A549 (cell line): ENCODE measurements at regions not wholly inside any gene's neighbourhood (a gene's known extent, or its start where the extent isn't known, plus 50 kb on each side); places are given as distances from the start of the nearest gene placed in this dataset.

Experiments
- ATAC-seq, 2 experiments: fragments of 200-7000 bp in 1 of 2; fragments of >200 bp in 1 of 2; cut with Nextera tagmentation in 1 of 2; cut with Tn5 transposase in 1 of 2; 3 replicates each; pipeline versions ENCODE4 v1.8.0 to v1.9.1; 2018 to 2020; ENCODE audit warnings: mild to moderate bottlenecking in 1 of 2, moderate library complexity in 1 of 2
- CTCF ChIA-PET: fragments of 300-600 bp; sonication (Branson Sonifier 250); formaldehyde crosslinking; extraction: SDS; loops from one replicate; lab custom pipeline; 2021; ENCODE audit warnings: antibody characterized with exemption, inconsistent platforms; lab: Yijun Ruan, JAX
- POLR2A ChIA-PET: fragments of 350-600 bp; formaldehyde crosslinking; extraction: SDS; loops from one replicate; lab custom pipeline; 2021; ENCODE audit warnings: antibody characterized with exemption, inconsistent platforms; lab: Yijun Ruan, JAX
- DNase-seq, 2 experiments: peaks; one replicate each; pipeline versions ENCODE4 v3.0.0 to v3.0.0-alpha.2; 2011 to 2016; ENCODE audit warnings: low read depth in 1 of 2, low spot score in 1 of 2
- FAIRE-seq: peaks from 2 replicates; lab custom pipeline; 2011; peaks lifted over from hg19 to GRCh38; lab: Jason Lieb, UNC
- H3K27ac ChIP-seq, 2 experiments: fragments of >200 bp; sonication (Bioruptor Twin); formaldehyde crosslinking; 3 replicates each; pipeline ENCODE4 v1.5.1; 2016 to 2017
- H3K4me1 ChIP-seq: fragments of >200 bp; sonication (Bioruptor Twin); formaldehyde crosslinking; 3 replicates; pipeline ENCODE4 v1.6.1; 2016
- H3K4me2 ChIP-seq: fragments of >200 bp; sonication (Bioruptor Twin); formaldehyde crosslinking; 3 replicates; pipeline ENCODE4 v1.6.1; 2016
- H3K4me3 ChIP-seq: fragments of >200 bp; sonication (Bioruptor Twin); formaldehyde crosslinking; 3 replicates; pipeline ENCODE4 v1.5.1; 2016
- H3K9me3 ChIP-seq: fragments of >200 bp; sonication (Bioruptor Twin); formaldehyde crosslinking; 3 replicates; pipeline ENCODE4 v1.6.1; 2016
- BHLHE40 ChIP-seq: IDR thresholded peaks from 2 replicates; pipeline ENCODE4 v1.6.1; 2012; ENCODE audit warnings: low read depth, low read length, inconsistent platforms
- CBX2 ChIP-seq: fragments of 200-600 bp; sonication (generic); IDR thresholded peaks from 2 replicates; pipeline ENCODE4 v1.6.1; 2016; ENCODE audit warnings: low read depth, mild to moderate bottlenecking, borderline replicate concordance
- CBX8 ChIP-seq: fragments of 200-600 bp; sonication (generic); IDR thresholded peaks from 2 replicates; pipeline ENCODE4 v1.6.1; 2016
- CEBPB ChIP-seq, 2 experiments: fragments of >200 bp in 1 of 2; sonication (Bioruptor Twin) in 1 of 2; formaldehyde crosslinking in 1 of 2; IDR thresholded peaks; 2 replicates each; pipeline ENCODE4 v1.6.1; 2012 to 2016
- CHD2 ChIP-seq: fragments of 150-350 bp; IDR thresholded peaks from 2 replicates; pipeline ENCODE4 v1.6.1; 2014; ENCODE audit warnings: low read length; ENCODE audit not compliant: partially characterized antibody
- EHMT2 ChIP-seq: fragments of 200-600 bp; sonication (generic); IDR thresholded peaks from 2 replicates; pipeline ENCODE4 v1.6.1; 2016; ENCODE audit warnings: antibody characterized with exemption, low read depth, mild to moderate bottlenecking, moderate library complexity
- EP300 ChIP-seq, 2 experiments: fragments of >200 bp; sonication (Bioruptor Twin); formaldehyde crosslinking; IDR thresholded peaks; 2 replicates in 1 of 2; 3 replicates in 1 of 2; pipeline ENCODE4 v1.6.1; 2016 to 2017
- FOSB ChIP-seq: fragments of 250-450 bp; sonication (Bioruptor Pico); IDR thresholded peaks from 2 replicates; pipeline ENCODE4 v1.5.0; 2020; ENCODE audit warnings: mild to moderate bottlenecking, moderate library complexity
- FOSL2 ChIP-seq, 2 experiments: fragments of 450-650 bp in 1 of 2; fragments of >200 bp in 1 of 2; sonication (Bioruptor Twin) in 1 of 2; formaldehyde crosslinking; IDR thresholded peaks; 2 replicates each; pipeline versions ENCODE4 v1.5.0 to v1.6.1; 2016 to 2020; ENCODE audit warnings: mild to moderate bottlenecking in 1 of 2, moderate library complexity in 1 of 2
- GATA3 ChIP-seq: IDR thresholded peaks from 2 replicates; pipeline ENCODE4 v1.6.1; 2012; ENCODE audit warnings: borderline replicate concordance
- HEYL ChIP-seq: fragments of 250-450 bp; sonication (Bioruptor Pico); IDR thresholded peaks from 2 replicates; pipeline ENCODE4 v1.8.0; 2021; ENCODE audit warnings: mild to moderate bottlenecking, moderate library complexity
- JUN ChIP-seq, 2 experiments: fragments of >200 bp; sonication (Bioruptor Twin); formaldehyde crosslinking; IDR thresholded peaks; 2 replicates in 1 of 2; 3 replicates in 1 of 2; pipeline ENCODE4 v1.6.1; 2016 to 2017
- JUNB ChIP-seq: fragments of >200 bp; sonication (Bioruptor Twin); formaldehyde crosslinking; IDR thresholded peaks from 2 replicates; pipeline ENCODE4 v1.6.1; 2016
- MAZ ChIP-seq: fragments of 150-350 bp; IDR thresholded peaks from 2 replicates; pipeline ENCODE4 v1.6.1; 2014; ENCODE audit warnings: antibody characterized with exemption, low read depth, low read length, borderline replicate concordance
- NFE2L2 ChIP-seq: fragments of 150-350 bp; conservative IDR thresholded peaks from 2 replicates; pipeline ENCODE4 v1.6.1; 2014; ENCODE audit warnings: low read length
- PHF8 ChIP-seq: fragments of 200-600 bp; sonication (generic); IDR thresholded peaks from 2 replicates; pipeline ENCODE4 v1.6.1; 2016; ENCODE audit warnings: low read depth, mild to moderate bottlenecking, antibody characterized with exemption, moderate library complexity, borderline replicate concordance
- POLR2AphosphoS2 ChIP-seq: conservative IDR thresholded peaks from 2 replicates; pipeline ENCODE4 v1.6.1; 2012; ENCODE audit warnings: low read length, improper control_type of control experiment, inconsistent platforms
- RARB ChIP-seq: fragments of 250-450 bp; sonication (Bioruptor Pico); IDR thresholded peaks from 2 replicates; pipeline ENCODE4 v1.8.0; 2021; ENCODE audit warnings: mild to moderate bottlenecking, moderate library complexity
- RCOR1 ChIP-seq: fragments of 150-350 bp; IDR thresholded peaks from 2 replicates; pipeline ENCODE4 v1.6.1; 2014; ENCODE audit warnings: antibody characterized with exemption, low read length, low read depth
- RNF2 ChIP-seq: fragments of 200-600 bp; sonication (generic); IDR thresholded peaks from 2 replicates; pipeline ENCODE4 v1.6.1; 2016; ENCODE audit warnings: low read depth, mild to moderate bottlenecking, antibody characterized with exemption, moderate library complexity, borderline replicate concordance
- TFCP2L1 ChIP-seq: fragments of 250-450 bp; sonication (Bioruptor Pico); IDR thresholded peaks from 2 replicates; pipeline ENCODE4 v1.5.0; 2021; ENCODE audit warnings: mild to moderate bottlenecking
- TP53 ChIP-seq: fragments of 250-450 bp; sonication (Bioruptor Pico); IDR thresholded peaks from 2 replicates; pipeline ENCODE4 v1.5.0; 2021; ENCODE audit warnings: mild to moderate bottlenecking, moderate library complexity
- ZC3H11A ChIP-seq: fragments of 450-650 bp; IDR thresholded peaks from 2 replicates; pipeline ENCODE4 v1.6.1; 2014; ENCODE audit warnings: antibody characterized with exemption, mild to moderate bottlenecking
- ZNF302 ChIP-seq: fragments of 250-450 bp; sonication (Bioruptor Pico); IDR thresholded peaks from 2 replicates; pipeline ENCODE4 v1.9.0; 2021; ENCODE audit warnings: inconsistent platforms, mild to moderate bottlenecking, moderate library complexity
- WGBS: methylation state at CpG from one replicate; pipeline ENCODE4 v1.1.6; 2017; ENCODE audit errors: missing lambda C conversion rate; 5-methylcytosine and 5-hydroxymethylcytosine counted together
- TF ChIP-seq, protein P1 (sequence below): IDR thresholded peaks from 2 replicates; pipeline ENCODE4 v1.6.1; 2012; ENCODE audit warnings: low read depth, borderline replicate concordance
- TF ChIP-seq, protein P2 (sequence below): fragments of 250-450 bp; sonication (Bioruptor Pico); IDR thresholded peaks from 2 replicates; pipeline ENCODE4 v1.5.0; 2021; ENCODE audit warnings: mild to moderate bottlenecking, moderate library complexity, borderline replicate concordance
- TF ChIP-seq, protein P3 (sequence below): fragments of >200 bp; sonication (Bioruptor Twin); formaldehyde crosslinking; IDR thresholded peaks from 2 replicates; pipeline ENCODE4 v1.6.1; 2016
- TF ChIP-seq, protein P4 (sequence below): fragments of 250-450 bp; sonication (Bioruptor Pico); IDR thresholded peaks from 2 replicates; pipeline ENCODE4 v1.5.0; 2020; ENCODE audit warnings: low read depth, mild to moderate bottlenecking, moderate library complexity
- TF ChIP-seq, protein P5 (sequence below): fragments of >200 bp; sonication (Bioruptor Twin); formaldehyde crosslinking; IDR thresholded peaks from 3 replicates; pipeline ENCODE4 v1.5.1; 2016

DNA sequence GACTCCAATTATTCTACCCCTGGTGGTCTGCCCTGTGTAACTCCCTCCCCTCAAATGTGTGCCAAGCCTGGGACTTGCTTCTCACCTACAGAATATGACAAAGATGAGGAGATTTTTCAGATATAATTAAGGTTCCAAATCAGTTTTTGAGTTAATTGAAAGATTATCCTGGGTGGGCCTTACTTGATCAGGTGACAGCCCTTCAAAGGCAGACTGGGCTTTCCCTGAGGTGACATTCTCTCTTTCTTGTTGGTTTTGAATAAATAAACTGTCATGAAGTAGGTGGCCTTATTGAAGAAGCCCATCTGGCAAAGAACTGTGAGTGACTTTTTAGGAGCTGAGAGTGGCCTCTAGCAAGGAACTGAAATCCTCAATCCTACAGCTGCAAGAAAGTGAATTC is 106.0 kb downstream of the BRMS1L start:
- TF ChIP-seq FOSB = no peak
- TF ChIP-seq CHD2 = no peak
- no peak for TF ChIP-seq HEYL (CRISPR knock-in tag)
- TF ChIP-seq, protein P1, sequence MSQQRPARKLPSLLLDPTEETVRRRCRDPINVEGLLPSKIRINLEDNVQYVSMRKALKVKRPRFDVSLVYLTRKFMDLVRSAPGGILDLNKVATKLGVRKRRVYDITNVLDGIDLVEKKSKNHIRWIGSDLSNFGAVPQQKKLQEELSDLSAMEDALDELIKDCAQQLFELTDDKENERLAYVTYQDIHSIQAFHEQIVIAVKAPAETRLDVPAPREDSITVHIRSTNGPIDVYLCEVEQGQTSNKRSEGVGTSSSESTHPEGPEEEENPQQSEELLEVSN = no peak
- TF ChIP-seq, protein P2, sequence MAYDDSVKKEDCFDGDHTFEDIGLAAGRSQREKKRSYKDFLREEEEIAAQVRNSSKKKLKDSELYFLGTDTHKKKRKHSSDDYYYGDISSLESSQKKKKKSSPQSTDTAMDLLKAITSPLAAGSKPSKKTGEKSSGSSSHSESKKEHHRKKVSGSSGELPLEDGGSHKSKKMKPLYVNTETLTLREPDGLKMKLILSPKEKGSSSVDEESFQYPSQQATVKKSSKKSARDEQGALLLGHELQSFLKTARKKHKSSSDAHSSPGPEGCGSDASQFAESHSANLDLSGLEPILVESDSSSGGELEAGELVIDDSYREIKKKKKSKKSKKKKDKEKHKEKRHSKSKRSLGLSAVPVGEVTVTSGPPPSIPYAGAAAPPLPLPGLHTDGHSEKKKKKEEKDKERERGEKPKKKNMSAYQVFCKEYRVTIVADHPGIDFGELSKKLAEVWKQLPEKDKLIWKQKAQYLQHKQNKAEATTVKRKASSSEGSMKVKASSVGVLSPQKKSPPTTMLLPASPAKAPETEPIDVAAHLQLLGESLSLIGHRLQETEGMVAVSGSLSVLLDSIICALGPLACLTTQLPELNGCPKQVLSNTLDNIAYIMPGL (CRISPR knock-in tag) = no peak
- TF ChIP-seq JUNB = no peak
- no peak for TF ChIP-seq JUN (IDR thresholded peaks at IDR 0.05)
- CTCF ChIA-PET = no interaction called here
- no peak overlapping the region for H3K4me2 ChIP-seq
- POLR2A ChIA-PET = no interaction called here
- DNase-seq (no peak), ATAC-seq (no peak), FAIRE-seq (no peak)
- no peak overlapping the region for H3K4me3 ChIP-seq
- H3K4me1 ChIP-seq = no peaks in the 10 kb centered on the region
- no peaks in the 10 kb centered on the region for H3K9me3 ChIP-seq
- no peak overlapping the region for H3K27ac ChIP-seq

DNA sequence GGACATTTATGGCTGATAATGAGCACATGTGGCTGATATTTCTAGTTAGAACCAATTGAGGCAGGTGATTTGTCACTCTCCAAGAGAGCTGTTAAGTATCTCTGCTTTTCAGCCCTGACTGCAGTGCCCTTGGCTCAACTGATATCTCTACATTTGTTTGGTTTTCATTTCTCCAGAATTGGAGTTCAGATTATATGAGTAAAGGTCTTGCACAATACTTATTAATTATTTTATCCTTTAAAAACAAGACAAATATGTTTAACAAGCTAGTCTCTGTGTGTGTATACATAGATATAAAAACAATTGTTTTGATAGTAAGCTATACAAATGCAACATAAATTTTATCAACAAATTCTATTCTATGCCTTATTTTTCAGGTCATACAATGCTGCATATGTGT is 105.2 kb downstream of the BRMS1L start:
- ATAC-seq (no peak), FAIRE-seq (no peak), DNase-seq (no peak)
- H3K4me3 ChIP-seq = no peak overlapping the region
- no peak for TF ChIP-seq TP53
- no peak for TF ChIP-seq TFCP2L1 (CRISPR knock-in tag)
- TF ChIP-seq, protein P3, sequence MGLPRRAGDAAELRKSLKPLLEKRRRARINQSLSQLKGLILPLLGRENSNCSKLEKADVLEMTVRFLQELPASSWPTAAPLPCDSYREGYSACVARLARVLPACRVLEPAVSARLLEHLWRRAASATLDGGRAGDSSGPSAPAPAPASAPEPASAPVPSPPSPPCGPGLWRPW = no peak
- no peak for TF ChIP-seq NFE2L2
- TF ChIP-seq CBX2 = no peak
- no peak for TF ChIP-seq BHLHE40
- TF ChIP-seq EP300 (IDR thresholded peaks at IDR 0.05) = no peak
- TF ChIP-seq POLR2AphosphoS2 = no peak
- TF ChIP-seq ZNF302 (CRISPR knock-in tag) = no peak
- TF ChIP-seq JUNB = no peak
- TF ChIP-seq GATA3 = no peak
- TF ChIP-seq EHMT2 = no peak
- no peak for TF ChIP-seq RCOR1
- TF ChIP-seq FOSL2 (IDR thresholded peaks at IDR 0.05) = no peak
- TF ChIP-seq FOSL2 (CRISPR knock-in tag; IDR thresholded peaks at IDR 0.05) = no peak
- TF ChIP-seq MAZ = no peak
- TF ChIP-seq RARB = no peak
- TF ChIP-seq, protein P4, sequence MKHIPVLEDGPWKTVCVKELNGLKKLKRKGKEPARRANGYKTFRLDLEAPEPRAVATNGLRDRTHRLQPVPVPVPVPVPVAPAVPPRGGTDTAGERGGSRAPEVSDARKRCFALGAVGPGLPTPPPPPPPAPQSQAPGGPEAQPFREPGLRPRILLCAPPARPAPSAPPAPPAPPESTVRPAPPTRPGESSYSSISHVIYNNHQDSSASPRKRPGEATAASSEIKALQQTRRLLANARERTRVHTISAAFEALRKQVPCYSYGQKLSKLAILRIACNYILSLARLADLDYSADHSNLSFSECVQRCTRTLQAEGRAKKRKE (CRISPR knock-in tag) = no peak
- no peak for TF ChIP-seq CBX8
- CTCF ChIA-PET = interaction anchor here (0.5 to 1.0 kb wide), 4 partner anchors 23 to 181 kb away, joined by 3 to 4 read pairs (median 4); no protein-coding TSS in a partner anchor
- H3K4me1 ChIP-seq = no peaks in the 10 kb centered on the region
- no peak overlapping the region for H3K27ac ChIP-seq
- H3K9me3 ChIP-seq = no peaks in the 10 kb centered on the region
- no peak overlapping the region for H3K4me2 ChIP-seq
- POLR2A ChIA-PET = no interaction called here

DNA sequence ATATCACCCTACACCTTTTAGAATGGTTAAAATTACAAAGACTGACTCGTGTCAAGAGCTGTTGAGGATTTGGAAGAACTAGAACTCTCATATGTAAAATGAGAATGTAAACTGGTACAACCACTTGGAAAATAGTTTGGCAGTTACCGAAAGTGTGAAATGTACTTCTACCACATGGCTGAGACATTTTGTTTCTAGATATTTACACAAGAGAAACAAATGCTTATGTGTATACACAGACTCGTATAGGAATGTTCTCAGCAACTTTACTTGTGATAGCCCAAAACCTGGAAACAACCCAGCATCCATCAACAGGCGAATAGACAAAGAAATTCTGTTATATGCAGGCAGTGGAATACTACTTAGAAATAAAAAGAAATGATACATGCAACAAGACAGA is 103.0 kb downstream of the BRMS1L start:
- ChIA-PET POLR2A (no interaction called here), CTCF (no interaction called here)
- no peak overlapping the region for H3K4me2 ChIP-seq
- DNase-seq (no peak), FAIRE-seq (no peak), ATAC-seq (no peak)
- TF ChIP-seq RNF2 (no peak), PHF8 (no peak), FOSB (no peak), ZC3H11A (no peak), CEBPB (IDR thresholded peaks at IDR 0.05) (no peak)
- TF ChIP-seq, protein P5, sequence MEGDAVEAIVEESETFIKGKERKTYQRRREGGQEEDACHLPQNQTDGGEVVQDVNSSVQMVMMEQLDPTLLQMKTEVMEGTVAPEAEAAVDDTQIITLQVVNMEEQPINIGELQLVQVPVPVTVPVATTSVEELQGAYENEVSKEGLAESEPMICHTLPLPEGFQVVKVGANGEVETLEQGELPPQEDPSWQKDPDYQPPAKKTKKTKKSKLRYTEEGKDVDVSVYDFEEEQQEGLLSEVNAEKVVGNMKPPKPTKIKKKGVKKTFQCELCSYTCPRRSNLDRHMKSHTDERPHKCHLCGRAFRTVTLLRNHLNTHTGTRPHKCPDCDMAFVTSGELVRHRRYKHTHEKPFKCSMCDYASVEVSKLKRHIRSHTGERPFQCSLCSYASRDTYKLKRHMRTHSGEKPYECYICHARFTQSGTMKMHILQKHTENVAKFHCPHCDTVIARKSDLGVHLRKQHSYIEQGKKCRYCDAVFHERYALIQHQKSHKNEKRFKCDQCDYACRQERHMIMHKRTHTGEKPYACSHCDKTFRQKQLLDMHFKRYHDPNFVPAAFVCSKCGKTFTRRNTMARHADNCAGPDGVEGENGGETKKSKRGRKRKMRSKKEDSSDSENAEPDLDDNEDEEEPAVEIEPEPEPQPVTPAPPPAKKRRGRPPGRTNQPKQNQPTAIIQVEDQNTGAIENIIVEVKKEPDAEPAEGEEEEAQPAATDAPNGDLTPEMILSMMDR = no peak
- TF ChIP-seq, protein P1 = no peak
- no peak overlapping the region for H3K4me3 ChIP-seq
- H3K27ac ChIP-seq = no peak overlapping the region
- no peaks in the 10 kb centered on the region for H3K9me3 ChIP-seq
- no peaks in the 10 kb centered on the region for H3K4me1 ChIP-seq
- 43% methylated on average over 4 of the region's 4 CpGs for WGBS
